Glutamatergic neuron (in vitro differentiated cells): ENCODE measurements at regions not wholly inside any gene's neighbourhood (a gene's known extent, or its start where the extent isn't known, plus 50 kb on each side); places are given as distances from the start of the nearest gene placed in this dataset.

Experiments used
- DNase-seq: peaks from one replicate; pipeline ENCODE4 v3.0.0; 2022
- H3K27ac Mint-ChIP-seq: one replicate; pipeline ENCODE4 v1.8.0; 2020; ENCODE audit warnings: mild to moderate bottlenecking, mixed read lengths, inconsistent platforms; ENCODE audit not compliant: unreplicated experiment
- H3K27me3 Mint-ChIP-seq: one replicate; pipeline ENCODE4 v1.8.0; 2020; ENCODE audit warnings: mild to moderate bottlenecking, moderate library complexity, mixed read lengths, inconsistent platforms; ENCODE audit not compliant: unreplicated experiment
- H3K36me3 Mint-ChIP-seq: one replicate; pipeline ENCODE4 v1.8.0; 2020; ENCODE audit warnings: mild to moderate bottlenecking, mixed read lengths, inconsistent platforms; ENCODE audit not compliant: unreplicated experiment
- H3K4me1 Mint-ChIP-seq: one replicate; pipeline ENCODE4 v1.8.0; 2020; ENCODE audit warnings: mild to moderate bottlenecking, low read depth, mixed read lengths, inconsistent platforms; ENCODE audit not compliant: unreplicated experiment
- H3K4me3 Mint-ChIP-seq: one replicate; pipeline ENCODE4 v1.8.0; 2020; ENCODE audit warnings: mild to moderate bottlenecking, mixed read lengths, inconsistent platforms; ENCODE audit not compliant: unreplicated experiment
- H3K9me3 Mint-ChIP-seq: one replicate; pipeline ENCODE4 v1.8.0; 2020; ENCODE audit warnings: mild to moderate bottlenecking, moderate library complexity, mixed read lengths, inconsistent platforms; ENCODE audit not compliant: unreplicated experiment
- TF ChIP-seq, protein P1 (sequence below): fragments of 200-600 bp; sonication (generic); IDR thresholded peaks from one replicate; pipeline ENCODE4 v1.5.0; 2021; ENCODE audit not compliant: partially characterized antibody, unreplicated experiment

DNA sequence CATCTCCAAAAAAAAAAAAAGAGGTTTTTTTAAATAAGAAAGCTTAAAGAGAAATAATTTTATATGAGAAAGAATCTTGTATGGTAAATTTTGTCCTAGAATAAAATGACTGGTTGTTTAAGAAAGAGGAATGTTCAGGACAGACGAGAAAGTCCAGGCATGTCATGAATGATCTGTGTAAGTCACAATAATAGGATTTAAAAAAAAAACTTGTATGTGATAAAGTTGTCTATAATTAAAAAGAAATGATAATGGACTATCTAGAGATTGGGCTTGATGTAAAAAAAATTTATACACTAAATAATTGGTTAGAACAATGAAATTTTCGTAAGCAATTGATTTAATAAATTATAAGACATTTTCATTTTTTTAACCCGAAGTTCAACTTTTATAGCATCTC lies 71.7 kb upstream of the ABCA12 start:
- no peak overlapping the region for H3K27ac Mint-ChIP-seq
- TF ChIP-seq, protein P1, sequence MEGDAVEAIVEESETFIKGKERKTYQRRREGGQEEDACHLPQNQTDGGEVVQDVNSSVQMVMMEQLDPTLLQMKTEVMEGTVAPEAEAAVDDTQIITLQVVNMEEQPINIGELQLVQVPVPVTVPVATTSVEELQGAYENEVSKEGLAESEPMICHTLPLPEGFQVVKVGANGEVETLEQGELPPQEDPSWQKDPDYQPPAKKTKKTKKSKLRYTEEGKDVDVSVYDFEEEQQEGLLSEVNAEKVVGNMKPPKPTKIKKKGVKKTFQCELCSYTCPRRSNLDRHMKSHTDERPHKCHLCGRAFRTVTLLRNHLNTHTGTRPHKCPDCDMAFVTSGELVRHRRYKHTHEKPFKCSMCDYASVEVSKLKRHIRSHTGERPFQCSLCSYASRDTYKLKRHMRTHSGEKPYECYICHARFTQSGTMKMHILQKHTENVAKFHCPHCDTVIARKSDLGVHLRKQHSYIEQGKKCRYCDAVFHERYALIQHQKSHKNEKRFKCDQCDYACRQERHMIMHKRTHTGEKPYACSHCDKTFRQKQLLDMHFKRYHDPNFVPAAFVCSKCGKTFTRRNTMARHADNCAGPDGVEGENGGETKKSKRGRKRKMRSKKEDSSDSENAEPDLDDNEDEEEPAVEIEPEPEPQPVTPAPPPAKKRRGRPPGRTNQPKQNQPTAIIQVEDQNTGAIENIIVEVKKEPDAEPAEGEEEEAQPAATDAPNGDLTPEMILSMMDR, result no peak
- peaks cover 1% of the 10 kb centered on the region for H3K27me3 Mint-ChIP-seq
- no peak for DNase-seq
- peaks cover 9% of the 10 kb centered on the region for H3K36me3 Mint-ChIP-seq
- H3K9me3 Mint-ChIP-seq, result peaks cover 1% of the 10 kb centered on the region
- no peaks in the 10 kb centered on the region for H3K4me1 Mint-ChIP-seq
- H3K4me3 Mint-ChIP-seq, result no peak overlapping the region

DNA sequence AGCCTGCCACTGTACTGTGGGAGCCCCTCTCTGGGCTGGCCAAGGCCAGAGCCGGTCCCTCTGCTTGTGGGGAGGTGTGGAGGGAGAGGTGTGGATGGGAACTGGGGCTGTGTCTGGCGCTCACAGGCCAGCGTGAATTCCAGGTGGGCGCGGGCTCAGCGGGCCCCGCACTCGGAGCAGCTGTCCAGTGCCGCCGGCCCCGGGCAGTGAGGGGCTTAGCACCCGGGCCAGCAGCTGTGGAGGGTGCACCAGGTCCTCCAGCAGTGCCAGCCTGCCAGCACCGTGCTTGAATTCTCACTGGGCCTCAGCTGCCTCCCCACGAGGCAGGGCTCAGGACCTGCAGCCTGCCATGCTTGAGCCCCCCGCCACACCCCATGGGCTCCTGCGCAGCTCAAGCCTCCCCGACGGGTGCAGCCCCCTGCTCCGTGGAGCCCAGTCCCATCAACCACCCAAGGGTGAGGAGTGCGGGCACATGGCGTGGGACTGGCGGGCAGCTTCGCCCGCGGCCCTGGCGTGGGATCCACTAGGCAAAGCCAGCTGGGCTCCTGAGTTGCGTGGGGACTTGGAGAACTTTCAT lies 69.5 kb upstream of the ABCA12 start:
- peaks cover 9% of the 10 kb centered on the region for H3K36me3 Mint-ChIP-seq
- TF ChIP-seq, protein P1, result no peak
- H3K4me3 Mint-ChIP-seq, result no peak overlapping the region
- H3K4me1 Mint-ChIP-seq, result no peaks in the 10 kb centered on the region
- H3K27ac Mint-ChIP-seq, result no peak overlapping the region
- H3K27me3 Mint-ChIP-seq, result peaks cover 1% of the 10 kb centered on the region
- H3K9me3 Mint-ChIP-seq, result peaks cover 1% of the 10 kb centered on the region
- no peak for DNase-seq

DNA sequence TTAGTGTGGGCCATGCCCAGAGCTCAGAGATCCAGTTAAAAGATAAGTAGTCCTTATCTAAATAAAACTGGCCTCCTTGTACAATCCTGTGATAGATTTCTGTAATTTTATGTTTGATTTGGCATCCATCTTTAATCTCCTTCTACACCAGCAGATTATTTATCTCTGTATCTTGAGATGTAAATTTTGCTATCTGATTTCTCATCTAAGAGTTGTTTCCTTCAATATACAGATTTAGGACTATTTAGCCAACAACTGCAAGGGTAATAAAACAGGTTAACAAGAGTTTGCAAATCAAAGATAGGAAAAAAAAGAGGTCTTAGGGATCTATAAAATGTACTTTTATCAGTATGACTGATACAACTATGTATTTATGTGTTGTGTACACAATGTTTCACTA lies 68.6 kb upstream of the ABCA12 start:
- no peak overlapping the region for H3K27ac Mint-ChIP-seq
- H3K27me3 Mint-ChIP-seq, result peaks cover 1% of the 10 kb centered on the region
- peaks cover 1% of the 10 kb centered on the region for H3K9me3 Mint-ChIP-seq
- no peak overlapping the region for H3K4me3 Mint-ChIP-seq
- no peak for DNase-seq
- TF ChIP-seq, protein P1, result no peak
- peaks cover 9% of the 10 kb centered on the region for H3K36me3 Mint-ChIP-seq
- H3K4me1 Mint-ChIP-seq, result no peaks in the 10 kb centered on the region

DNA sequence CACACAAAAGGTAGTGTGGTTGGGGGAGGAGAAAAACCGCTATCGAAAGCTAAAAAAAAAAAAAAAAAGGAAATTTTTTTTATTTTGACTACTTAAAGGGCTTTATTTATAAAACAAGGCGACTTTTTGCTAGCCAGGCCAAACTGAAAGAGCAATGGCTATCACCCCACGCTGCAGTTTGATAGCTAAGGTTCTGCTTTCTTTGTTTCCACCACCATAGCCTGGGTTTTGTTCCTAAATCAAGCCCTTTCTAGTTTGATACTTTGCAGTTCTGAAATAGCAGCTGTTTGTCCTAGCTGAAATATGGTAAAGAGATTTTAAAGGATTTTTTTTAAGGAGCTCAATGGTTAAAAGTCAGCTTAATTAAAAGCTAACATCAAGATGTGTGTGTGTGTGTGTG lies 67.4 kb upstream of the ABCA12 start:
- DNase-seq, result no peak
- TF ChIP-seq, protein P1, result no peak
- Mint-ChIP-seq H3K27ac (no peak overlapping the region), H3K4me3 (no peak overlapping the region), H3K27me3 (peaks cover 1% of the 10 kb centered on the region), H3K9me3 (peaks cover 1% of the 10 kb centered on the region), H3K36me3 (peaks cover 9% of the 10 kb centered on the region), H3K4me1 (no peaks in the 10 kb centered on the region)

DNA sequence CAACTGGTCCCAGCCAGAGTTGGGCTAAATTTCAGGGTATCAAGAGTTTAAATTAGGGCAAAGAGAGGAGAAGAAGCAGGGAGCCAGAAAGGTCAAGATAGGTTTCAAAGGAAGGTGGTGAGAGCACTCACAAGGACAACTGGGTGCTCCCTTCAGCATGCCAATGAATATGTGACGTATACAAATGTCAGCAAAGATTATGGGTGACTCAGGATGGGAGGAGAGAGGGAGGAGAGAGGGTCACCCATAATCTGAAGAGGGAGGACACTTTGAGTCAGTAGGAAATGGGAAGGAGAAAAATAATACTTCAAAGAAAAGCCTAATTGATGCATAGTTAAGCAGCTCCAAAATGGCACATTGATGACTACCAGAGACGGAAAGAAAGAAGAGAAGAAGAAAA lies 53.1 kb upstream of the ABCA12 start:
- H3K27ac Mint-ChIP-seq, result no peak overlapping the region

More for the DNA sequence above, 53.1 kb upstream of the ABCA12 start:
- no peaks in the 10 kb centered on the region for H3K36me3 Mint-ChIP-seq
- TF ChIP-seq, protein P1, result no peak
- peaks cover 2% of the 10 kb centered on the region for H3K9me3 Mint-ChIP-seq
- peaks cover 2% of the 10 kb centered on the region for H3K4me1 Mint-ChIP-seq
- H3K27me3 Mint-ChIP-seq, result no peaks in the 10 kb centered on the region
- H3K4me3 Mint-ChIP-seq, result no peak overlapping the region
- no peak for DNase-seq
